Osteoblast (primary cell): ENCODE measurements at regions not wholly inside any gene's neighbourhood (a gene's known extent, or its start where the extent isn't known, plus 50 kb on each side); places are given as distances from the start of the nearest gene placed in this dataset. TPM values are rescaled to one million over a fixed set of nuclear protein-coding genes. Genes with fewer than 3 reads are reported as not detected.

ENCODE experiments used
- DNase-seq: peaks from one replicate; pipeline ENCODE4 v3.0.0; 2011; ENCODE audit warnings: low spot score, mixed read lengths; ENCODE audit not compliant: insufficient read length; ENCODE audit errors: missing footprints
- H2AFZ ChIP-seq: 2 replicates; pipeline ENCODE4 v1.6.0; 2011; ENCODE audit warnings: mild to moderate bottlenecking, low read length
- H3K27ac ChIP-seq: 2 replicates; pipeline ENCODE4 v1.5.1; 2011; ENCODE audit warnings: mild to moderate bottlenecking, low read depth, low read length, moderate library complexity
- H3K27me3 ChIP-seq: 2 replicates; pipeline ENCODE4 v1.6.0; 2012; ENCODE audit warnings: mild to moderate bottlenecking, control low read depth, inconsistent platforms, low read length, moderate library complexity; ENCODE audit not compliant: insufficient read depth
- H3K36me3 ChIP-seq: 2 replicates; pipeline ENCODE4 v1.5.1; 2011; ENCODE audit warnings: mild to moderate bottlenecking, low read length, control low read depth, moderate library complexity; ENCODE audit not compliant: insufficient read depth
- H3K4me1 ChIP-seq: 2 replicates; pipeline ENCODE4 v1.5.1; 2011; ENCODE audit warnings: mild to moderate bottlenecking, low read length, control low read depth, moderate library complexity; ENCODE audit not compliant: insufficient read depth
- H3K4me2 ChIP-seq: 2 replicates; pipeline ENCODE4 v1.6.0; 2011; ENCODE audit warnings: mild to moderate bottlenecking, low read length; ENCODE audit not compliant: insufficient read depth
- H3K4me3 ChIP-seq: fragments of 200-600 bp; sonication (generic); 3 replicates; pipeline ENCODE4 v1.5.1; 2012; ENCODE audit warnings: mild to moderate bottlenecking, low read length, inconsistent platforms; ENCODE audit not compliant: insufficient read depth
- H3K79me2 ChIP-seq: 2 replicates; pipeline ENCODE4 v1.6.0; 2012; ENCODE audit warnings: mild to moderate bottlenecking, low read length, control low read depth, inconsistent platforms; ENCODE audit not compliant: insufficient read depth
- H3K9me3 ChIP-seq: 2 replicates; pipeline ENCODE4 v1.5.1; 2011; ENCODE audit warnings: low read depth, low read length, control low read depth
- H4K20me1 ChIP-seq: 2 replicates; pipeline ENCODE4 v1.6.0; 2012; ENCODE audit warnings: mild to moderate bottlenecking, low read length, control low read depth; ENCODE audit not compliant: insufficient read depth
- CTCF ChIP-seq: IDR thresholded peaks from 2 replicates; pipeline ENCODE4 v1.5.1; 2011; ENCODE audit warnings: mild to moderate bottlenecking, low read depth, low read length, moderate library complexity; ENCODE audit errors: extremely low read depth
- small RNA-seq: library from RNA; depleted of rRNA; stranded (forward); fragments of <200 nt; gene quantifications from one replicate; pipeline ENCODE3, GENCODE V24; 2012

DNA sequence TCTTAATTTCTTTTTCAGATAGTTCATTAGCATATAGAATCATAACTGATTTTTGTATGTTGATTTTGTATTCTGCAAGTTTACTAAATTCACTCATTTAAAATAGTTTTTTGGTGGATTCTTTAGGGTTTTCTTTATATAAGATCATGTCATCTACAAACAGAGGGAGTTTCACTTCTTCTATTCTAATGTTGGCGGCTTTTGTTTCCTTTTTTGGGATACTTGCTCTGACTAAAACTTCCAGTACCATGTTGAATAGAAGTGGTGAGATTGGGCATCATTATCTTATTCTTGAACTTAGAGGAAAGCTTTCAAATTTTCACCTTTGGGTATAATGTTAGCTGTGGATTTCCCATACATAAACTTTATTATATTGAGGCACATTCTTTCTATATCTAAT is 296.9 kb downstream of the BCKDHB start:
- Histone ChIP-seq H3K4me1 (no peaks in the 10 kb centered on the region), H3K9me3 (no peaks in the 10 kb centered on the region), H3K79me2 (no peaks in the 10 kb centered on the region), H3K4me2 (no peak overlapping the region), H2AFZ (no peak overlapping the region), H4K20me1 (no peaks in the 10 kb centered on the region), H3K27me3 (no peaks in the 10 kb centered on the region), H3K27ac (no peak overlapping the region), H3K36me3 (no peaks in the 10 kb centered on the region), H3K4me3 (no peak overlapping the region)
- no peak for TF ChIP-seq CTCF
- no peak for DNase-seq

GRCh38 chr6:80402266-80402665 is 295.8 kb downstream of the BCKDHB start:
- TF ChIP-seq CTCF: no peak
- no peak for DNase-seq

More at GRCh38 chr6:80402266-80402665, 295.8 kb downstream of the BCKDHB start:
- Histone ChIP-seq H3K4me1 (no peaks in the 10 kb centered on the region), H3K79me2 (no peaks in the 10 kb centered on the region), H3K36me3 (no peaks in the 10 kb centered on the region), H3K4me3 (no peak overlapping the region), H2AFZ (no peak overlapping the region), H4K20me1 (no peaks in the 10 kb centered on the region), H3K4me2 (no peak overlapping the region), H3K27me3 (no peaks in the 10 kb centered on the region), H3K9me3 (no peaks in the 10 kb centered on the region), H3K27ac (no peak overlapping the region)

Small RNA genes lying in the stretch of these regions (small RNA-seq; reads per million reads assigned to genes)
- gene AL596028.1 (not detected), gene RNA5SP210 (not detected)
